ENCODE measurements at regions not wholly inside any gene's neighbourhood (a gene's known extent, or its start where the extent isn't known, plus 50 kb on each side); places are given as distances from the start of the nearest gene placed in this dataset.

DNA sequence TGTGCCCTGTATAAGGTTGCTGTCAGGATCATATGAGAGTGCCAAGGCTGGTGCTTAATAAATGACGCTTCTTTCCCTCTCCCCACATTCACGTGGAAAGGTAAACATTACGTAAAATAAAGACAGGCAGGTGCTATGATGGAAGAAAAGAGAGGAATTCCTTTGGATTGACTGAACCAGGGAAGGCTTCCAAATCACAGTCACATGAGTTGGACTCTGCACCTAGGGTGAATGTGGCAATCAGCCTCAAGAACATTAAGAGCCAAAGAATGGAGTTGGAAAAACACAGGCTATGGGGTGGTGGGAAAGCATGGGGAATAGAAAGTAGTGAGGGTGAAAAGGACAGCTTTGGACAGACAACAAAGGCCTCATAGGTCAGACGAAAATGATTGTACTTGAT, 473.1 kb downstream of the VRK1 start:
- no peak for DNase-seq
- 78 to 79% (median 78%) methylated on average over 4 of the region's 4 CpGs for WGBS, 3 donors
- no peaks in the 10 kb centered on the region for H3K36me3 ChIP-seq (ENCODE audit: insufficient read depth in 1 of 2, low read depth in 1 of 2)
- no peak overlapping the region for H3K4me3 ChIP-seq
- intact Hi-C loops (cut with DNase I), result loop anchor here in 1 of 2 donors (10.0 kb wide), 1 partner anchor 734 kb away; no protein-coding TSS in a partner anchor
- no peak for ATAC-seq
- H3K27ac ChIP-seq, result no peak overlapping the region
- H3K27me3 ChIP-seq (ENCODE audit: insufficient read depth in 3 of 3, low read length in 2 of 3), result no peaks in the 10 kb centered on the region
- TF ChIP-seq, protein P1, sequence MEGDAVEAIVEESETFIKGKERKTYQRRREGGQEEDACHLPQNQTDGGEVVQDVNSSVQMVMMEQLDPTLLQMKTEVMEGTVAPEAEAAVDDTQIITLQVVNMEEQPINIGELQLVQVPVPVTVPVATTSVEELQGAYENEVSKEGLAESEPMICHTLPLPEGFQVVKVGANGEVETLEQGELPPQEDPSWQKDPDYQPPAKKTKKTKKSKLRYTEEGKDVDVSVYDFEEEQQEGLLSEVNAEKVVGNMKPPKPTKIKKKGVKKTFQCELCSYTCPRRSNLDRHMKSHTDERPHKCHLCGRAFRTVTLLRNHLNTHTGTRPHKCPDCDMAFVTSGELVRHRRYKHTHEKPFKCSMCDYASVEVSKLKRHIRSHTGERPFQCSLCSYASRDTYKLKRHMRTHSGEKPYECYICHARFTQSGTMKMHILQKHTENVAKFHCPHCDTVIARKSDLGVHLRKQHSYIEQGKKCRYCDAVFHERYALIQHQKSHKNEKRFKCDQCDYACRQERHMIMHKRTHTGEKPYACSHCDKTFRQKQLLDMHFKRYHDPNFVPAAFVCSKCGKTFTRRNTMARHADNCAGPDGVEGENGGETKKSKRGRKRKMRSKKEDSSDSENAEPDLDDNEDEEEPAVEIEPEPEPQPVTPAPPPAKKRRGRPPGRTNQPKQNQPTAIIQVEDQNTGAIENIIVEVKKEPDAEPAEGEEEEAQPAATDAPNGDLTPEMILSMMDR (IDR thresholded peaks at IDR 0.05), result no peak
- H3K9me3 ChIP-seq, result no peaks in the 10 kb centered on the region
- H3K4me1 ChIP-seq, result no peaks in the 10 kb centered on the region

GRCh38 chr14:97271451-97271960, 474.3 kb downstream of the VRK1 start:
- ATAC-seq (no peak), DNase-seq (no peak)
- Histone ChIP-seq H3K9me3 (no peaks in the 10 kb centered on the region), H3K4me1 (no peaks in the 10 kb centered on the region), H3K4me3 (no peak overlapping the region), H3K36me3 (ENCODE audit: insufficient read depth in 1 of 2, low read depth in 1 of 2) (no peaks in the 10 kb centered on the region), H3K27ac (no peak overlapping the region), H3K27me3 (ENCODE audit: insufficient read depth in 3 of 3, low read length in 2 of 3) (no peaks in the 10 kb centered on the region)
- 54 to 58% (median 57%) methylated on average over 8 of the region's 8 CpGs for WGBS, 3 donors
- intact Hi-C loops (cut with DNase I), result loop anchor here in 1 of 2 donors (10.0 kb wide), 1 partner anchor 733 kb away; no protein-coding TSS in a partner anchor
- TF ChIP-seq, protein P1 (IDR thresholded peaks at IDR 0.05), result no peak

GRCh38 chr14:97273540-97273939, 476.4 kb downstream of the VRK1 start:
- TF ChIP-seq, protein P1 (IDR thresholded peaks at IDR 0.05), result no peak
- no peaks in the 10 kb centered on the region for H3K4me1 ChIP-seq
- no peaks in the 10 kb centered on the region for H3K27me3 ChIP-seq (ENCODE audit: insufficient read depth in 3 of 3, low read length in 2 of 3)
- no peak for DNase-seq
- H3K36me3 ChIP-seq (ENCODE audit: insufficient read depth in 1 of 2, low read depth in 1 of 2), result no peaks in the 10 kb centered on the region
- no peaks in the 10 kb centered on the region for H3K9me3 ChIP-seq
- no peak for ATAC-seq
- 79 to 82% (median 80%) methylated on average over 4 of the region's 4 CpGs for WGBS, 3 donors
- intact Hi-C loops (cut with DNase I), result loop anchor here in 1 of 2 donors (10.0 kb wide), 1 partner anchor 731 kb away; no protein-coding TSS in a partner anchor
- H3K4me3 ChIP-seq, result no peak overlapping the region
- H3K27ac ChIP-seq, result no peak overlapping the region

GRCh38 chr14:97274626-97275025, 477.4 kb downstream of the VRK1 start:
- ATAC-seq, result no peak
- intact Hi-C loops (cut with DNase I), result loop anchor here in 1 of 2 donors (10.0 kb wide), 1 partner anchor 730 kb away; no protein-coding TSS in a partner anchor
- Histone ChIP-seq H3K27ac (no peak overlapping the region), H3K4me3 (no peak overlapping the region), H3K27me3 (ENCODE audit: insufficient read depth in 3 of 3, low read length in 2 of 3) (no peaks in the 10 kb centered on the region), H3K36me3 (ENCODE audit: insufficient read depth in 1 of 2, low read depth in 1 of 2) (no peaks in the 10 kb centered on the region), H3K4me1 (no peaks in the 10 kb centered on the region), H3K9me3 (no peaks in the 10 kb centered on the region)
- 67 to 76% (median 69%) methylated on average over 8 of the region's 8 CpGs for WGBS, 3 donors
- TF ChIP-seq, protein P1 (IDR thresholded peaks at IDR 0.05), result no peak
- no peak for DNase-seq

GRCh38 chr14:97275276-97275675, 478.1 kb downstream of the VRK1 start:
- no peak for ATAC-seq
- 77 to 81% (median 80%) methylated on average over 3 of the region's 3 CpGs for WGBS, 3 donors

More at GRCh38 chr14:97275276-97275675, 478.1 kb downstream of the VRK1 start:
- H3K4me1 ChIP-seq, result no peaks in the 10 kb centered on the region
- H3K36me3 ChIP-seq (ENCODE audit: insufficient read depth in 1 of 2, low read depth in 1 of 2), result no peaks in the 10 kb centered on the region
- no peaks in the 10 kb centered on the region for H3K27me3 ChIP-seq (ENCODE audit: insufficient read depth in 3 of 3, low read length in 2 of 3)
- H3K9me3 ChIP-seq, result no peaks in the 10 kb centered on the region
- no peak overlapping the region for H3K27ac ChIP-seq
- intact Hi-C loops (cut with DNase I), result loop anchor here in 1 of 2 donors (10.0 kb wide), 1 partner anchor 730 kb away; no protein-coding TSS in a partner anchor
- TF ChIP-seq, protein P1 (IDR thresholded peaks at IDR 0.05), result no peak
- no peak overlapping the region for H3K4me3 ChIP-seq
- no peak for DNase-seq

All from psoas muscle (tissue), 7 donors.